HPDE6-E6E7 (cell line): ENCODE measurements at regions not wholly inside any gene's neighbourhood (a gene's known extent, or its start where the extent isn't known, plus 50 kb on each side); places are given as distances from the start of the nearest gene placed in this dataset.
"Not testable (repeated sequence)": the region's sequence is repeated elsewhere in the genome, so short reads cannot be mapped to it uniquely, and the experiment has no call there.

Experiments
- DNase-seq: peaks from one replicate; pipeline ENCODE4 v3.0.0; 2011; ENCODE audit warnings: missing footprints; ENCODE audit errors: extremely low spot score

DNA sequence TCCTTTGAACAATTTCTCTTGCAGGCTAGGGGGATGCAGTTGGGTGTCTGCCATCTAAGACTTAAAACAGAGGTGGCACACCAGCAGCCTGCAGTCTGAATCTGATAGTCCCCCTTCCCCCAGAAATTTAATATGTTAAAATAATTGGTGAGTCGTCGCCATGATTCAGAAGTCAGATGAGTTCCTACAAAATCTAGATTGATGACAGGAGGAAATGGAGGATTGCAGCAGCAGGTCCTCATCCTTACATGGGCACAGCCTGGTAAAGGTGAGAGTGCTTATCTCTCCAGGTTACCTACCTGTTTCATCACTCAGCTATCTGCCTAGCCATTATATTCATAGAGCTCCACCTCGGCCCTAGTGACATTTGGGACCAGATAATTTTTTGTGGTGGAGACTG, 112.3 kb downstream of the PCSK1 start:
- DNase-seq: peak; percentile 23

DNA sequence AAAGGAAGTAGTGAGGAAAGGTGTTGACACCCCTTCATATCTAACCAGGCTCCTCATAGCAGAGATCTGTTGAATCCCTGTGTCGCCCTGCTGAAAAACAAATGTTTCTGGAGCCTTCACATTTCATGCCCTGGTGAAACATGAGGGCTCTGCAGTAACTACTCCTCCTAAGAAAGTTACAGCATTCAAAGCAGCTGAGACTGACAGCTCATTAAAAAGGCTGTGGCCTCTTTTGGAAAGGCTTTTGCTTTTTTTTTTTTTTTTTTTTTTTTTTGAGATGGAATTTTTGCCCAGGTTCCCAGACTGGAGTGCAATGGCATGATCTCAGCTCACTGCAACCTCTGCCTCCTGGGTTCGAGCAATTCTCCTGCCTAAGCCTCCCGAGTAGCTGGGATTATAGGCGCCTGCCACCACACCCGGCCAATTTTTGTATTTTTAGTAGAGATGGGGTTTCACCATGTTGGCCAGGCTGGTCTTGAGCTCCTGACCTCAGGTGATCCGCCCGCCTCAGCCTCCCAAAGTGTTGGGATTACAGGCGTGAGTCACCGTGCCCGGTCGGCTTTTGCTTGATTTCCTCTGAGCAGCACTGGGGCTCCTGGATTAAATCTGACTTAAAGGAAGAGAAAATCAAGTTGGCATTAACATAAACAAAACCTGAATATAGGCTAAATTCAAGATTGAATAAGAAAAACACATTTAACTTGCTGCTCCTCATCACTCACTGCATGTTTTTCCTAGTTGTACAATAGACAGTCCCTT, 112.9 kb downstream of the PCSK1 start:
- DNase-seq: not testable (repeated sequence)

DNA sequence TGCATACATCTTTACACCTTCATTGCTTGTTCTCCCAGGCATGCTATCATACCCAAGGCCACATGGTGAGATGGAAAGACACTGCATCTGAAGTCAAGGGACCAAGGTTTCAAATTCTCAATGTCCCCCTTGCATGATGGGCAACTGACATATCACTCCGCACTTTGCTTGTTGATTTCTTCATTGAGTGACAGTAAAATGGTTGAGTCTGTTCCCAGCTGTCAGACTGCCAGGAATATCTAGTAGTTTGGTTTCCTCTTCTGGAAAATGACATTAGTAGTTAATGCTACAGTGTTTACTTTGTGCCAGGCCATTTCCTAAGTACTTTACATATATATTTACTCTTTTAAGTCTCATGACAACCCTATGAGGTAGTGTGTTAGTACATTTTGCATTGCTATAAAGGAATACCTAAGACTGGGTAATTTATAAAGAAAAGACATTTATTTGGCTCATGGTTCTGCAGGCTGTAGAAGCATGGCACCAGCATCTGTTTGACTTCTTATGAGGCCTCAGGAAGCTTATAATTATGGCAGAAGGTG, 114.4 kb downstream of the PCSK1 start:
- no peak for DNase-seq

GRCh38 chr5:96317945-96318344, 115.1 kb downstream of the PCSK1 start:
- no peak for DNase-seq

DNA sequence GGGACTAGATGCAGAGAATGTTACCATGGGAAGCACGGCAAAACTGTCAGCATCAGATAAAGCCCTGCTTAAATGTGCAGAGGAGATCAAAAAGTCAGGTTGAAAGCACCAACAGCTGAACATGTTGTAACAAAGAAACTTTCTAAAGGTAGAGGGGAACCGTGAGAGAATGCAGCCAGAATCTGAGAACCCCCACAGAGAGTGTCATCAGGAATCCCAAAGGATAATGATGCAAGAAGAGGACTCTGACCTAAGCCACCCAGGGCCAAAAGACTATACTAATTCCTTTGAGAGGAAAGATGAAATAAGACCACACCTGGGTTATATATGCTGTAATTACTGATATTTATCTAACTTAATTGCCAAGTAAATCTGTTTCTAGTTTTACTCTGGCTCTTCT, 116.6 kb downstream of the PCSK1 start:
- no peak for DNase-seq

DNA sequence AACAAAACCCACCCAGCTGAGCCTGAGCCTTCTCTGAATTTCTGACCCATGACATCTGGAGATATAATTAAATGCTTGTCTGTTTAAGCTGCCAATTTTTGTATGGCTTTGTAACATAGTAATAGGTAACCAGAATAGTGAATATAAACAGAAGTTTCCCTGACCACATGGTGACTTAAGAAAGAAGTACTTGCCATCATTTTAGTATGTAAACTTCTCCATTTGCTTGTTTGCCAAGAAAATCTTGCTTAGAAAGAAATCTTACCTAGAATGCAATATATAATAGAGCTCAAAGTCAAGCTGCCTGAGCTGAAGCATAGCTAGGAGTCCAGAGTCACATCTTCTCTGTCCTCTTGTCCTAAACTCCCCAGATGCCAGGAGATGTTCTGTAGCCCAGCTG, 117.0 kb downstream of the PCSK1 start:
- DNase-seq: no peak

GRCh38 chr5:96315431-96315830, 117.6 kb downstream of the PCSK1 start:
- DNase-seq: no peak

DNA sequence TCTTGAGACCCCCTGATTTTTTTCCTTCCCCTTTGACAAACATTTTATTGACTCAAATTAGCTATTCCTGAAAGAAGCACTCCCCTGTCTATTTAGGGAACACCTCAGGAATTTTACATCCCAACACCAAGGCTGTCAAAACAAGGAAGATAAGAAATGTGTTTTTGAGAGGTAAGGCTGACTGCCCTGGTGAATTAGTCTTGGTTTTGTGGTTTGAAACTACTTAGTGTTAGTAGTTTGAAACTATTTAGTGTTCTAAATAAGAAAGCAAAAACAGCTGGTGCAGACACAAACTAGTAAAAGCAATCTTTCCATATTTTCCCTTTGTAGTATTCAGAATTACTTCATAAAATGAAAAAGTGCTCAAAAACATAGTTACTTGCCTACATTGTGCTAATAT, 120.7 kb downstream of the PCSK1 start:
- no peak for DNase-seq

- not testable (repeated sequence) for DNase-seq
Measured at GRCh38 chr5:96307047-96307446, 126.0 kb downstream of the PCSK1 start.

- DNase-seq: no peak
Measured at GRCh38 chr5:96302174-96302738, 130.8 kb downstream of the PCSK1 start.

- no peak for DNase-seq
Measured at GRCh38 chr5:96300976-96301375, 132.1 kb downstream of the PCSK1 start.

- DNase-seq: no peak
Measured at GRCh38 chr5:96297867-96298266, 135.2 kb downstream of the PCSK1 start.

DNA sequence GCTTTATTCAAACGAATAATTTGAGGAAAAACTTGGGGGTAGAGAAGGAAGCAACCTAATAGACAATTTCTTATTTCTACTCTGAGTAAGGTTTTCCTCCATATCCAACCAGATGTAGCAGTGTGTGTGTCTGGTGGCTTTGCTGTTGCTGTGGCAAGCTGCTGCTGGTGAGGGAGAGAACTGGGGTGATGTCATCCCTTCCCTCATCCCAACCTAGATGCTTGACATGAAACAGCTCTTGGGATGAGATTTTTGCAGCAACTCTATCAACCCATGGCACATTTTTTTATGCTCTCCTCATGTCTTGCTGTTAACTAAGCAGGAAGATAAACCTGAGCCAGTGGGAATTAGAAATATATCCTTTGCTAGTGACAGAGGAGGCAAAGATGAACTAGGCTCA, 135.8 kb downstream of the PCSK1 start:
- no peak for DNase-seq

GRCh38 chr5:96294884-96295202, 138.2 kb downstream of the PCSK1 start:
- no peak for DNase-seq

DNA sequence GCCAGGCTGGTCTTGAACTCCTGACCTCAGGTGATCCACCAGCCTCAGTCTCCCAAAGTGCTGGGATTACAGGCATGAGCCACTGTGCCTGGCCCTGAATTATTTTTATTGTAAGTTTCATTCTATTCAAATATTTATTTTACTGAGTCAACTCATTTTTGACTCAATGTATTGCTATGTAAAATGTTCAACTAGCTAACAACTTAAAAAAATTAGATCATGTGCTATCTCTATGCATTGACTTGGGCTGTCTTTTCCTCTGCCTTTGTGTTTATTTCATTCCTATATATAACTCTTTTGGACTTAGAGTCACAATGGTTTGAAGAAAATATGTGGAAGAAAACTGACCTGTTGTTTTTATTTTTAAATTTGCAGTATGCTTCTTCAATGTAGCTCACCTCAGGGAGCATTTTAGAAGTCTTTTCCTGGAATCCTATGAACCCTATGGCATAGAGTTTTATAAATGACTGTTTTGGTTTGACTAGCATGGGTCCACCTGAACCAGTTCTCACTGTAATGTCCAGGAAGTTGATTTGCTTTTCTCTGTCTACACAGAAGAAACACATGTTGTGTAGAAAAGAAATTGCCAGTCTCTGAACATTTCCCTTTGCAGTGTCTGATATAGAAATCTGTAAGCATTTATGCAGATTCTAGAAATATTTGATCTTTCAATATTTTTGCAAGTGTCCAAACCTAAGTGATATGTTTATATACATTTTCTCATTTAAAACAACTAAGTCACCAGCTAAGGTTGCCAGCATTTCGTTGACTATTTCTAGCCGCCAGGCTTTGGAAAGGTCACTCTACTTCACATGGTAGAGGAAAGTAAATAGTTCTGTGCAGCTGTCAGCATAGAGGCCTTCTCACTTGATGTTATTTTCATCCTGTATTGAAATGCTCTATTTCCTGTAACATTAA, 138.8 kb downstream of the PCSK1 start:
- DNase-seq: no peak

GRCh38 chr5:96292582-96293247, 140.3 kb downstream of the PCSK1 start:
- no peak for DNase-seq

- DNase-seq: not testable (repeated sequence)
Measured at GRCh38 chr5:96289287-96289686, 143.8 kb downstream of the PCSK1 start.

GRCh38 chr5:96288845-96289185, 144.2 kb downstream of the PCSK1 start:
- DNase-seq: no peak

DNA sequence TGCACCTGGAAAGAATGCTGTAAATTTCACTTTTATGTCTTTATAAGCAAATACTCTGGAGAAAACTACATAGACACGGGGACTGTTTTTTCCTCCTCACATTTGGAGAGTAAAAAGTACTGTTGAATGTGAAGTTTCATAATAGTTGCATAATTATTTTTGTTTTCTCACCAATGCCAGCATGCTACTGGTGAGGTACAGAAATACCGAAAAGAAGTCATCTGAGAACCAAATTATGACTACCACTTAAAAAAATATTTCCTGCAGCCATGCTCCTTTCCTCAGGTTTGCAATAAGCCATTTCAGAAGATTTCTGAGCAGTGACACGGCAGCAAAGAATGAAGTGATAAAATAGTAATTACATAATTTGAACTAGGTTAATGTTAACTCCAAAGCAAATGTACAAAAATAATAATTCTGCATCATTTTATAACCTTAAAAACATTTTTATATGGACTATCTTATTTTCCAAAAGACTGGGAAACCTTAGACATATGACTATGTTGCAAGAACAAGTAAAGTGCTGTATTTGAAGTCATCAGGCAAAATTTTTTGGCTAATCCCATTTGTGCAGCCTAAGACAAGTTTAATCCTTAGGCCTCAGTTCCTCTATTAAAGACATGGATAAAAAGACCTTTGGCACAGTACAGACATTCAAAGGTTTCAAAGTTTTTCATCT, 144.7 kb downstream of the PCSK1 start:
- DNase-seq: no peak

GRCh38 chr5:96287136-96287535, 145.9 kb downstream of the PCSK1 start:
- no peak for DNase-seq

DNA sequence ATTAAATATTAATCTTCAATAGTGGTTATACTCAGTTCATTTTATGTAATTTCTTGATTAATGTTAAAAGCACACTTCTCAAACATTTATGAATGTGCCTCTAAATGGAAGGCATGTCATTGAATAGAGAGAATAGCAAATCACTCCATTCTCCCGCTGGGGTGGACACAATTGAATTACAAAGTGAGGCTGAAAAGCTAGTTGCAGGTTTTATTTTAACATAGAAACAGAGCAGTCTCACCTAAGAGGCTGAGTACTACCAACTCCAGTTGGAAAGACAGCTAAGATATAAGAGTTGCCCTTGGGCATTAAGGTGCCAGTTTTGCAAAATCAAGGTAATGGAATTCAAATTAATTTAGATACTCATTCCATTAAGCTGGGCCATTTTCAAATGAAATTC, 147.2 kb downstream of the PCSK1 start:
- DNase-seq: no peak
